ENCODE measurements at regions not wholly inside any gene's neighbourhood (a gene's known extent, or its start where the extent isn't known, plus 50 kb on each side); places are given as distances from the start of the nearest gene placed in this dataset.
"Not testable (repeated sequence)": the region's sequence is repeated elsewhere in the genome, so short reads cannot be mapped to it uniquely, and the experiment has no call there.

DNA sequence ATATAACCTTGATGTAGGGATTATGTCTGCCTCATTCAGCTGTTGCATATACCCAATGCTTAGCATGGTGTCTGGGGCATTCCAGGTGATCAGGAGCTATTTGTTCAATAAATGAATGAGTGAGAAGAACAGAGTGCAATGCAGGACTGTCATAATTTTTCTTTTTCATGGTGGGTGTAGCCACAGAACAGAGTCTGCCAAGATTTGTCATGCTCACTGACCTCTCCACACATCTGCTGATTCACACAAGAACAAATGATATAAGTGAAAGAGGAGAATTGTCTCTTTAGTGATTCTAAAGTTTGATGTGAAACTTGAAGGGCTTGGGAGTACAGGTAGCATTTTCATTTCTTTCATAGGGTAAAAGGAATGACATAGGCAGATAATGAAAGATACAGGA is 64.4 kb upstream of the TEX13D start:
- Mint-ChIP-seq H3K36me3 (ENCODE audit: low read depth) (no peaks in the 10 kb centered on the region), H3K9me3 (no peaks in the 10 kb centered on the region), H3K4me3 (no peak overlapping the region), H3K4me1 (no peaks in the 10 kb centered on the region), H3K27ac (peak overlapping the region; percentile 78), H3K27me3 (ENCODE audit: low read depth, poor library complexity) (no peaks in the 10 kb centered on the region)
- DNase-seq: no peak
- TF ChIP-seq, protein P1, sequence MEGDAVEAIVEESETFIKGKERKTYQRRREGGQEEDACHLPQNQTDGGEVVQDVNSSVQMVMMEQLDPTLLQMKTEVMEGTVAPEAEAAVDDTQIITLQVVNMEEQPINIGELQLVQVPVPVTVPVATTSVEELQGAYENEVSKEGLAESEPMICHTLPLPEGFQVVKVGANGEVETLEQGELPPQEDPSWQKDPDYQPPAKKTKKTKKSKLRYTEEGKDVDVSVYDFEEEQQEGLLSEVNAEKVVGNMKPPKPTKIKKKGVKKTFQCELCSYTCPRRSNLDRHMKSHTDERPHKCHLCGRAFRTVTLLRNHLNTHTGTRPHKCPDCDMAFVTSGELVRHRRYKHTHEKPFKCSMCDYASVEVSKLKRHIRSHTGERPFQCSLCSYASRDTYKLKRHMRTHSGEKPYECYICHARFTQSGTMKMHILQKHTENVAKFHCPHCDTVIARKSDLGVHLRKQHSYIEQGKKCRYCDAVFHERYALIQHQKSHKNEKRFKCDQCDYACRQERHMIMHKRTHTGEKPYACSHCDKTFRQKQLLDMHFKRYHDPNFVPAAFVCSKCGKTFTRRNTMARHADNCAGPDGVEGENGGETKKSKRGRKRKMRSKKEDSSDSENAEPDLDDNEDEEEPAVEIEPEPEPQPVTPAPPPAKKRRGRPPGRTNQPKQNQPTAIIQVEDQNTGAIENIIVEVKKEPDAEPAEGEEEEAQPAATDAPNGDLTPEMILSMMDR (IDR thresholded peaks at IDR 0.05): no peak

DNA sequence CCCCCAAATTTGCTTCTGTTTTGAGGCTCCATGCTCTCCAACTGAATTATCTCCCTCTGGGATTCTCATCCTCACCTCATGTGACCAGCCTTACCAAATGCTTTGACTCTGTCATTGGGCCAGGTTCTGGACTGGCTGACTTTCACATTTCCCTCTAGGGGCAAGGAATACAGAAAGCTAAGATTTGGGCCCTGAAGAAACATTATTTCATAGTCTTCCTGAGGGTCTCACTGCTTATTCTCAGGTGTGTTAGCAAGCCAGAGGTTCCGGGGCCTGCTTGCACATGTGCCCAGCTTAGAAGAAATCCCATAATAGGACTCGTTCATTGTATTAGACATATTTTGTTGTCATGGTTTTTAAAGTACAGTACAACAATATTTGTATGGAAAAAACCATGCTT is 62.6 kb upstream of the TEX13D start:
- no peak for DNase-seq
- no peaks in the 10 kb centered on the region for H3K36me3 Mint-ChIP-seq (ENCODE audit: low read depth)
- peaks cover 5% of the 10 kb centered on the region for H3K4me1 Mint-ChIP-seq
- no peaks in the 10 kb centered on the region for H3K9me3 Mint-ChIP-seq
- no peak overlapping the region for H3K27ac Mint-ChIP-seq
- H3K27me3 Mint-ChIP-seq (ENCODE audit: low read depth, poor library complexity): peaks cover 6% of the 10 kb centered on the region
- TF ChIP-seq, protein P1 (IDR thresholded peaks at IDR 0.05): no peak
- H3K4me3 Mint-ChIP-seq: no peak overlapping the region

DNA sequence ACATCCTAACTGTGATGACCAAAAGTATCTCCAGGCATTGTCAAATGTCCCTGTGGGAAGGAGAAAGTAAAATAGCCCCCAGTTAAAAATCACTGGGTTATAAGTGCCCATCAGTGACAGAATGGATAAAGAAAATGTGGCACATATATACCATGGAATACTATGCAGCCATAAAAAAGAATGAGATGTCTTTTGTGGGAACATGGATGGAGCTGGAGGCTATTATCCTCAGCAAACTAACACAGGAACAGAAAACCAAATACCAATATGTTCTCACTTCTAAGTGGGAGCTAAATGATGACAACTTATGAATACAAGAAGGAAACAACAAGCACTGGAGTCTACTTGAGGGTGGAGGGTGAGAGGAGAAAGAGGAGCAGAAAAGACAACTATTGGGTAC is 60.9 kb upstream of the TEX13D start:
- H3K4me3 Mint-ChIP-seq; H3K36me3 Mint-ChIP-seq (ENCODE audit: low read depth); H3K27ac Mint-ChIP-seq; H3K4me1 Mint-ChIP-seq; H3K27me3 Mint-ChIP-seq (ENCODE audit: low read depth, poor library complexity); DNase-seq; H3K9me3 Mint-ChIP-seq: not testable (repeated sequence)

DNA sequence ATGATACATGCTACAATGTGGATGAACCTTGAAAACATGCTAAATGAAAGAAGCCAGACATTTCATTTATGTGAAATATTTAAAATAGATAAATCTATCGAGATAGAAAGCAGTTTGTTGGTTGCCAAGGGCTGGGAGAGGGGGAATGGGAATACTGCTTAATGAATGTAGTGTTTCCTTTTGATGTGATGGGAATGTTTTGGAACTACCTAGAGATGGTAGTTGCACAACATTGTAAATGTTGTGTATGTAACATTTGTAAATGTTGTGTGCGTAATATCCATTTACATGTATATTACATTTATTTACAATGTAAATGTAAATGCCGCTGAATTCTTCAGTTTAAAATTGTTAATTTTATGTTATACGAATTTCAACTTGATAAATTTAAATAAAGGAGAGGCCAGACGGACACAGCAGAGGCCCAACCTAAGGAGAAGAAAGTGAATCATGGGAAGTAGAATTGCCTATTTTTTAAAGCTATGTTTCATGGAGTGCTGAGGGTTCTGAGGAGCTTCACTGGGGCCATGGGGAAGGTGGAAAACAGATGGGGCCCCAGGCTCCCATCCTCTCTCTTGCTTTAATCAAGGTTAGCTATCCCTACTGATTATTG is 60.0 kb upstream of the TEX13D start:
- no peak overlapping the region for H3K4me3 Mint-ChIP-seq
- no peaks in the 10 kb centered on the region for H3K9me3 Mint-ChIP-seq
- H3K36me3 Mint-ChIP-seq (ENCODE audit: low read depth): no peaks in the 10 kb centered on the region
- H3K27me3 Mint-ChIP-seq (ENCODE audit: low read depth, poor library complexity): peaks cover 6% of the 10 kb centered on the region
- no peak for DNase-seq
- no peak overlapping the region for H3K27ac Mint-ChIP-seq
- H3K4me1 Mint-ChIP-seq: peaks cover 7% of the 10 kb centered on the region
- TF ChIP-seq, protein P1 (IDR thresholded peaks at IDR 0.05): no peak

DNA sequence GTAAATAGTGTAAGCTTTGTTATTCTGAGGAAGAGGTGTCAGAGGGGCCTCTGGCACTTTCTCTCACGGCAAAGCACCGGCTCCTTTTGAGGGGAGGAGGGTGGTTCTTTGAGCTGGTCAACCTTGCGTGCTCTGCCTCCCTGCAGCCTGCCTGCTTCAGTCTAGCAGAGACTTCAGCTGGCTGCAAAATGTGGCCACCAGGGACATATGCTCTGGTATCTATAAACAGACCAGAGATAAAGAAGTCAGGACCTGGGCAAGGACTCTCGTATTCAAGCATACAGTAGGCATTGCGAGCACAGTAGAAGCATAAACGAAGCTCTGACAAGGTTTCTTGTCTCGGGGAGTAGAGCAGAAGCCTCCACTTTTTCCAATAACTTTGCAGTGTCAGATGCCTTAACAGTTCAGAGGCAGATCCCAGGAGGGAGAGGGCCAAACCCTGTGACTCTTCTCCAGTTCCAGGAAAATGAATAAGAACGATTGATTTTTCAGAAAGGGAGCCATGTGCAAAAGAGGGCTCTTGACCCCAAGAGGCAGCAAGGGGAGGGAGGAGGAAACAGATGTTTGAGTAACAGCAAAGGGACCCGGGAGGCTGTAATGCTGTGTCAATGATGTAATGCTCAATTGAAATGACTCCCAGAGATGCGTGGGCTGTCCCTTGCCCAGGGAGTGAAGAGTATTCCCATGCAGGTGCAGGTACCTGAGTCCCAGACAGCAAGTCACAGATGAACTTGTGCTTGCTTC is 57.9 kb upstream of the TEX13D start:
- TF ChIP-seq, protein P1 (IDR thresholded peaks at IDR 0.05): no peak
- H3K4me3 Mint-ChIP-seq: no peak overlapping the region
- no peaks in the 10 kb centered on the region for H3K9me3 Mint-ChIP-seq
- H3K4me1 Mint-ChIP-seq: peaks cover 7% of the 10 kb centered on the region
- peaks cover 6% of the 10 kb centered on the region for H3K27me3 Mint-ChIP-seq (ENCODE audit: low read depth, poor library complexity)
- peak overlapping the region; percentile 4 for H3K27ac Mint-ChIP-seq
- no peak for DNase-seq
- H3K36me3 Mint-ChIP-seq (ENCODE audit: low read depth): no peaks in the 10 kb centered on the region

DNA sequence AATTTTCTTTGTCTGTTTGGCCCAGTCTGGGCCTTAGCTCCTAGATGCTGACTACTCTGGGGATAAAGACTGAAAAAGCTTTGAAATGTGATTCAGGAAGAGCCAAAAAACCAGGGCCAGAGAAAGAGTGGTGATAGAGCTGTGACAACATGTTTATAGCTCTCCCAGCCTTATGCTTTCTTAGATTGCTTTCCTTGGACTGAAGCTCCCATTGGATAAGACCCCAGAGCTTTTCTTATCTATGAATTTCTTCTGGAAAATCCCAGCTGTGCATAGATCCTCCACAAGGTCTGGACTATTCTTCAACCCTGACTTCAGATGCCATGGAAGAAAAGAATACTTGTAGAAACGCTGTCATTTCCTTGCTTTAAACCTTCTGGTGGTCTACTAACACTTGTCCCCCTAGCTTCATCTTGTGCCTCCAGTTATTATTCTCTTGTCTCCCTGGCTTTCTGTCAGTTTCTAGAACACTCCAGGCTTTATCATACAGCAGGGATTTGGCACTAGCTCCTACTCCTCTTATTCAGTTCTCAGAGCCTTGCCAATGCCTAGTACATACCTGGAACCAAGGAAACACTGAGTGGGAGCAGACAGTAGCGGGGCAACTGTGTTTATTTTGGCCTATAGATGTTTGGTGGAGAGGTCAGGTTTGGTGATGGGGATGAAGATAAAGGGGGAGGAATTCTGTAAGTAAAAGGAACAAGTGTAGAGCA is 57.1 kb upstream of the TEX13D start:
- Mint-ChIP-seq H3K4me1 (peaks cover 7% of the 10 kb centered on the region), H3K4me3 (no peak overlapping the region), H3K9me3 (no peaks in the 10 kb centered on the region), H3K36me3 (ENCODE audit: low read depth) (no peaks in the 10 kb centered on the region), H3K27ac (no peak overlapping the region), H3K27me3 (ENCODE audit: low read depth, poor library complexity) (peaks cover 6% of the 10 kb centered on the region)
- DNase-seq: no peak
- TF ChIP-seq, protein P1 (IDR thresholded peaks at IDR 0.05): no peak

All from nephron progenitor cell (in vitro differentiated cells).